ENCODE measurements at regions not wholly inside any gene's neighbourhood (a gene's known extent, or its start where the extent isn't known, plus 50 kb on each side); places are given as distances from the start of the nearest gene placed in this dataset.

DNA sequence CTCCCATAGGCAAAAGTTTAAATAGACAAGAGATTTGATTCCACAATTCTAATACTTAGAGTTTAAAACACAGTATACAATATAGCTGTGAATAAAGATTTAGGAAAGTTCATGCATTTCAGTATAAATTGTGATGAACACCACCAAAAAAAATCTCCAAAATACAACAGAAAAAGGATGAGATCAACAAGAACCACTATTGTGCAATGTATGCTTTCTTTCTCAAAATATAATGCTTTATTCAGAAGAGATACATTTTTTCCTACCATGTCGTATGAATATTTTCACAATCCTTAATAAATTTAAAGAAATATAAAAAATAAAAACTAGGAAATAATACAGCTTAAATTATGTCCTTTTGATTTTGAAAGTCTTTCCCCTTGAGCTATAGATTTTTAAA is 1309.2 kb downstream of the MRPL39 start:
- Histone ChIP-seq H3K4me3 (no peak overlapping the region), H3K36me3 (no peaks in the 10 kb centered on the region), H3K9me3 (replicated peaks) (no peaks in the 10 kb centered on the region), H3K27me3 (ENCODE audit: low read depth) (no peaks in the 10 kb centered on the region), H3K4me1 (no peaks in the 10 kb centered on the region), H3K27ac (replicated peaks) (no peak overlapping the region)
- TF ChIP-seq, protein P1, sequence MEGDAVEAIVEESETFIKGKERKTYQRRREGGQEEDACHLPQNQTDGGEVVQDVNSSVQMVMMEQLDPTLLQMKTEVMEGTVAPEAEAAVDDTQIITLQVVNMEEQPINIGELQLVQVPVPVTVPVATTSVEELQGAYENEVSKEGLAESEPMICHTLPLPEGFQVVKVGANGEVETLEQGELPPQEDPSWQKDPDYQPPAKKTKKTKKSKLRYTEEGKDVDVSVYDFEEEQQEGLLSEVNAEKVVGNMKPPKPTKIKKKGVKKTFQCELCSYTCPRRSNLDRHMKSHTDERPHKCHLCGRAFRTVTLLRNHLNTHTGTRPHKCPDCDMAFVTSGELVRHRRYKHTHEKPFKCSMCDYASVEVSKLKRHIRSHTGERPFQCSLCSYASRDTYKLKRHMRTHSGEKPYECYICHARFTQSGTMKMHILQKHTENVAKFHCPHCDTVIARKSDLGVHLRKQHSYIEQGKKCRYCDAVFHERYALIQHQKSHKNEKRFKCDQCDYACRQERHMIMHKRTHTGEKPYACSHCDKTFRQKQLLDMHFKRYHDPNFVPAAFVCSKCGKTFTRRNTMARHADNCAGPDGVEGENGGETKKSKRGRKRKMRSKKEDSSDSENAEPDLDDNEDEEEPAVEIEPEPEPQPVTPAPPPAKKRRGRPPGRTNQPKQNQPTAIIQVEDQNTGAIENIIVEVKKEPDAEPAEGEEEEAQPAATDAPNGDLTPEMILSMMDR (IDR thresholded peaks at IDR 0.05; ENCODE audit: borderline replicate concordance): no peak
- no peak for DNase-seq
- intact Hi-C loops (cut with micrococcal nuclease): no loop called here

DNA sequence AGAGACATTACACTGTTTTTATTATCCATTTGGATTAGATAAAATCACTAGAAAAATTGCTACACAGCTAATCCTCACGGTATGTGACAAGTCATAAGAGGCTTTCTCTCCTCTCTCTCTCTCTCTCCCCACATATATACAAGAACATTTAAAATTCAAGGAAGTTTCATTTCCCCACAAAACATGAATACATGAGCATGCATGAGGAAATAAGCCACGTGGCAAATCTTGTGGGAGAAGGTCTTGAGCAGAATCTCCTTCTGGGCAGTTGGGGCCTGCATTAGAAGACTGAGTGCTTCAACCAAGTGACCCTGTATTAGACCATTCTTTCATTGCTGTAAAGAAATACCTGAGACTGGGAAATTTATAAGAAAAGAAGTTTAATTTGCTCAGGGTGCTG is 1313.1 kb downstream of the MRPL39 start:
- Histone ChIP-seq H3K4me3 (no peak overlapping the region), H3K36me3 (no peaks in the 10 kb centered on the region), H3K4me1 (no peaks in the 10 kb centered on the region), H3K27me3 (ENCODE audit: low read depth) (no peaks in the 10 kb centered on the region), H3K27ac (replicated peaks) (no peak overlapping the region), H3K9me3 (replicated peaks) (no peaks in the 10 kb centered on the region)
- DNase-seq: no peak
- intact Hi-C loops (cut with micrococcal nuclease): no loop called here
- TF ChIP-seq, protein P1 (IDR thresholded peaks at IDR 0.05; ENCODE audit: borderline replicate concordance): no peak

DNA sequence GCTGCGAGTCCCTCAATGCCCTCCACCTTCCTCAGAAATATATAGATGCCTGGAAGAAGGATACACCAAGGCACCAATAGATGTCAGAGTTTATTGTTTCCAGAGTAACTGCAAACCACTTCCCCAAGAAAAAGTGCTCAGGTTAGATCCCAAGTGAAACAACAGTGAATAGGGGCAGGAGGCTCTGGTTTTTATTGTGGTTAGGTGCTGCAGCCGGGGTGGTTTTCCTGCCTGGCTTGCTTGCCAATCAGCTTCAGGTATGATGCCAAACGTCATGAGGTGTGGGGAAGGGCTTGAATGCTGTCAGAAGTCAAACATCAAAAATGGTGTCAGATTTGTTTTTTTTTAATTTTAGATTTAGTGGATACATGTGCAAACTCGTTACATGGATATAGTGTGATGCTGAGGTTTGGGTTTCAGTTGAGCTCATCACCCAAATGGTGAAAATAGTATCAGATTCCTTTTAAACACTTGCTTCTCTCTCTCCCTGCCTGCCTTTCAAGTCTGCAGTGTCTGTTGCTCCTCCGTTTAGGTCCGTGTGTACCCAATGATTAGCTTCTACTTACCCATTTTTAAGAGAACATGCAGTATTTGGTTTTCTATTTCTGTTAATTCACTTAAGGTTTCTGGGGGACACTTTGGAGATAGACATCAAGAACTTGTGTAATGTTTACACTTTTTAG is 1317.0 kb downstream of the MRPL39 start:
- Histone ChIP-seq H3K36me3 (no peaks in the 10 kb centered on the region), H3K27me3 (ENCODE audit: low read depth) (no peaks in the 10 kb centered on the region), H3K4me1 (no peaks in the 10 kb centered on the region), H3K9me3 (replicated peaks) (peaks cover 3% of the 10 kb centered on the region), H3K4me3 (no peak overlapping the region), H3K27ac (replicated peaks) (no peak overlapping the region)
- DNase-seq: no peak
- TF ChIP-seq, protein P1 (IDR thresholded peaks at IDR 0.05; ENCODE audit: borderline replicate concordance): no peak
- intact Hi-C loops (cut with micrococcal nuclease): no loop called here

DNA sequence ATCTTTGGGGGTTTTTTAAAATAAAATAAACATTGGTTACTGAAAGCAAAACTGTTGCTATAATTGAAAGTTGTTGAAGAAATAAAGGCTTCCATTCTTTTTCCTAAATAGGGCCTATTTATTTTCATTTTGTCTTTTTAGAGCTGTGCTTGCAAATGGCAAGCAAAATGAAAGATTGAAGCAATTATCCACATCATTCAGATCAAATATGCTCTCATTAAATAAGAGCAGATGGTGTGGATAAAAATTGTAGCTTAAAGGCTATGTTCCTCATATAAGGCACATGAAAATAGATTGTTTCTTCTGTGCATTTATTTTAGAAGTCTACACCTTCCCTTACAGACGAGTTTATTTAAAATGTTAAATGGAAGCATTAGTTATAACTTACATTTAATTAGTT is 1317.7 kb downstream of the MRPL39 start:
- H3K9me3 ChIP-seq (replicated peaks): peaks cover 3% of the 10 kb centered on the region
- no peak for DNase-seq
- no peak overlapping the region for H3K4me3 ChIP-seq
- TF ChIP-seq, protein P1 (IDR thresholded peaks at IDR 0.05; ENCODE audit: borderline replicate concordance): no peak
- no peaks in the 10 kb centered on the region for H3K4me1 ChIP-seq
- H3K27ac ChIP-seq (replicated peaks): no peak overlapping the region
- H3K36me3 ChIP-seq: no peaks in the 10 kb centered on the region
- H3K27me3 ChIP-seq (ENCODE audit: low read depth): no peaks in the 10 kb centered on the region
- intact Hi-C loops (cut with micrococcal nuclease): no loop called here

DNA sequence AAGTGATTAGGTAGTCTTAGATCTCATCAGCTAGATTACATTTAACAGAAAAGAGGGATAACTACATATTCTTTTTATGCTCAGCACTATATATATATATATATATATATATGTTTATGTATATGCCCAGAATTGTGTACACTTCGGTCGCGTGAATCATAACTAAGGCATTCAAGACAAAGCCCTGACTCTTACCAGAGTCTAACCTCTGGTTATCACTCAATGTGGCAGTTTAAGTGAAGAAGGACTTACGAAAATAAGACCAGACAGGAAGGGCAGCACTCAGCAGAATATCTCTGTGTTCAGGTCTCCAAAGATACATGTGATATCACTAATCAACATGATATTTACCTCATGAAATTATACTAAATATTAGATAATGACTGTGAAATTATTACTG is 1326.7 kb downstream of the MRPL39 start:
- Histone ChIP-seq H3K36me3 (no peaks in the 10 kb centered on the region), H3K4me1 (no peaks in the 10 kb centered on the region), H3K27me3 (ENCODE audit: low read depth) (no peaks in the 10 kb centered on the region), H3K4me3 (no peak overlapping the region), H3K27ac (replicated peaks) (no peak overlapping the region), H3K9me3 (replicated peaks) (no peaks in the 10 kb centered on the region)
- TF ChIP-seq, protein P1 (IDR thresholded peaks at IDR 0.05; ENCODE audit: borderline replicate concordance): no peak
- intact Hi-C loops (cut with micrococcal nuclease): no loop called here
- DNase-seq: no peak

All from left ventricle myocardium inferior (tissue), 1 donor.